ENCODE measurements at regions not wholly inside any gene's neighbourhood (a gene's known extent, or its start where the extent isn't known, plus 50 kb on each side); places are given as distances from the start of the nearest gene placed in this dataset.

GRCh38 chr4:37549041-37549440, 137.1 kb downstream of the RELL1 start:
- no peak for TF ChIP-seq CTCF (IDR thresholded peaks at IDR 0.05)
- TF ChIP-seq POLR2A (IDR thresholded peaks at IDR 0.05), result no peak
